T-cell (primary cell): ENCODE measurements at regions not wholly inside any gene's neighbourhood (a gene's known extent, or its start where the extent isn't known, plus 50 kb on each side); places are given as distances from the start of the nearest gene placed in this dataset.

Experiments used
- ATAC-seq, 4 experiments: fragments of 200-7000 bp in 3 of 4; fragments of 150-1000 bp in 1 of 4; cut with Tn5 transposase; replicated peaks in 1 of 4; 1 replicate in 3 of 4; 2 replicates in 1 of 4; pipeline ENCODE4 v1.10.0; 2021; ENCODE audit warnings: moderate library complexity in 3 of 4, mild to moderate bottlenecking in 2 of 4, moderate number of reproducible peaks in 1 of 4
- CTCF ChIA-PET, 2 donors: fragments of 300-600 bp; sonication (Branson Sonifier 250); formaldehyde crosslinking; loops; one replicate each; lab custom pipeline; 2022; ENCODE audit warnings: antibody characterized with exemption in 2 of 2; lab: Charles Lee
- POLR2A ChIA-PET, 2 donors: fragments of 300-600 bp; sonication (Branson Sonifier 250); formaldehyde crosslinking; loops; one replicate each; lab custom pipeline; 2022; ENCODE audit warnings: antibody characterized with exemption in 2 of 2; lab: Charles Lee
- DNase-seq, 35 experiments: peaks; one replicate each; pipeline versions ENCODE4 v3.0.0 to v3.0.0-alpha.2; 2013 to 2023
- H3K27ac ChIP-seq: one replicate; pipeline ENCODE4 v1.5.1; 2013; ENCODE audit warnings: low read length
- H3K27me3 ChIP-seq, 2 experiments: replicated peaks in 1 of 2; 1 replicate in 1 of 2; 2 replicates in 1 of 2; pipeline versions ENCODE4 v1.6.1 to v1.7.0; 2013; ENCODE audit warnings: low read length in 1 of 2, mixed read lengths in 1 of 2; ENCODE audit not compliant: control insufficient read depth in 2 of 2, insufficient read depth in 2 of 2; ENCODE audit errors: extremely low read depth in 1 of 2
- H3K36me3 ChIP-seq, 2 donors: 1 replicate in 1 of 2; 2 replicates in 1 of 2; pipeline versions ENCODE4 v1.6.1 to v1.7.0; 2013; ENCODE audit warnings: low read length in 1 of 2; ENCODE audit not compliant: control insufficient read depth in 2 of 2, insufficient read depth in 1 of 2; ENCODE audit errors: extremely low read depth in 1 of 2
- H3K4me1 ChIP-seq, 2 experiments: 1 replicate in 1 of 2; 2 replicates in 1 of 2; pipeline versions ENCODE4 v1.6.1 to v1.7.0; 2013; ENCODE audit warnings: low read length in 2 of 2, mixed read lengths in 1 of 2; ENCODE audit not compliant: insufficient read depth in 2 of 2, control insufficient read depth in 1 of 2; ENCODE audit errors: extremely low read depth in 1 of 2
- H3K4me3 ChIP-seq, 2 donors: 1 replicate in 1 of 2; 2 replicates in 1 of 2; pipeline versions ENCODE4 v1.5.1 to v1.7.0; 2013; ENCODE audit warnings: mild to moderate bottlenecking in 2 of 2, low read length in 1 of 2, moderate library complexity in 1 of 2; ENCODE audit not compliant: control insufficient read depth in 1 of 2; ENCODE audit errors: extremely low read depth in 1 of 2
- H3K9me3 ChIP-seq: 2 replicates; pipeline ENCODE4 v1.7.0; 2013
- H3K27ac Mint-ChIP-seq, 2 donors: one replicate each; pipeline ENCODE4 v1.8.0; 2020 to 2021; ENCODE audit warnings: mild to moderate bottlenecking in 2 of 2, mixed read lengths in 2 of 2
- H3K27me3 Mint-ChIP-seq, 2 donors: one replicate each; pipeline ENCODE4 v1.8.0; 2021 to 2022; ENCODE audit warnings: mixed read lengths in 2 of 2
- H3K36me3 Mint-ChIP-seq: one replicate; pipeline ENCODE4 v1.8.0; 2021; ENCODE audit warnings: mixed read lengths
- H3K4me1 Mint-ChIP-seq, 3 donors: one replicate each; pipeline ENCODE4 v1.8.0; 2020 to 2022; ENCODE audit warnings: mixed read lengths in 3 of 3, mild to moderate bottlenecking in 1 of 3
- H3K4me3 Mint-ChIP-seq, 3 donors: one replicate each; pipeline ENCODE4 v1.8.0; 2020 to 2022; ENCODE audit warnings: mild to moderate bottlenecking in 3 of 3, mixed read lengths in 3 of 3, moderate library complexity in 3 of 3
- H3K9me3 Mint-ChIP-seq, 3 donors: one replicate each; pipeline ENCODE4 v1.8.0; 2020 to 2022; ENCODE audit warnings: mixed read lengths in 3 of 3
- WGBS: methylation state at CpG from one replicate; pipeline ENCODE4 v1.1.5; 2013; ENCODE audit warnings: missing lambda C conversion rate; ENCODE audit not compliant: insufficient coverage; 5-methylcytosine and 5-hydroxymethylcytosine counted together

DNA sequence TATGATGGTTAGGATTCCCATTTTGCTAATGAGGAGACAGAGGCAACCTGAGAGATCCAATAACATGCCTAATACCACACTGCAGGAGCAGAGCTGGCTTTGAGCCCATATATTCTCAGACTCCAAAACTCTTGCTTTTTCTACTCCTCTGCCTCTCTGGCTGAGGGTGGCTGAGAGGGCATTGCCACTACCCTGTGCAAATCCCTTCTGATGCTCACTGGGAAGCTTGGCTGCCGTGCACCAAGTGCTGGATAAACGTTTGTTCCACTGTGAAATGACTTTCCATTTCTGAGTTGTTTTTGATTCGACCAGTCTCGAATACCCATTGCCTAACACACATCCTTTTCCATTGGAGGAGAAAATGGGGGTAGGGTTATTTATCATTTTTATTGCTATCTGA, 123.1 kb upstream of the SORCS3 start:
- no peaks in the 10 kb centered on the region for H3K36me3 Mint-ChIP-seq
- Histone ChIP-seq H3K27me3 (peaks cover 0 to 32% of the 10 kb centered on the region in 2 experiments), H3K4me3 (no peak overlapping the region), H3K27ac (no peak overlapping the region), H3K36me3 (no peaks in the 10 kb centered on the region), H3K4me1 (no peaks in the 10 kb centered on the region), H3K9me3 (no peaks in the 10 kb centered on the region)
- H3K4me3 Mint-ChIP-seq = no peak overlapping the region
- no peaks in the 10 kb centered on the region for H3K9me3 Mint-ChIP-seq
- H3K4me1 Mint-ChIP-seq = no peaks in the 10 kb centered on the region
- no peak for DNase-seq
- ATAC-seq = no peak
- CTCF ChIA-PET = no interaction called here
- POLR2A ChIA-PET = no interaction called here
- H3K27ac Mint-ChIP-seq = no peak overlapping the region
- WGBS = no CpG with 5 or more reads among the region's 4 CpGs
- peaks cover 7 to 36% of the 10 kb centered on the region in 2 donors for H3K27me3 Mint-ChIP-seq

DNA sequence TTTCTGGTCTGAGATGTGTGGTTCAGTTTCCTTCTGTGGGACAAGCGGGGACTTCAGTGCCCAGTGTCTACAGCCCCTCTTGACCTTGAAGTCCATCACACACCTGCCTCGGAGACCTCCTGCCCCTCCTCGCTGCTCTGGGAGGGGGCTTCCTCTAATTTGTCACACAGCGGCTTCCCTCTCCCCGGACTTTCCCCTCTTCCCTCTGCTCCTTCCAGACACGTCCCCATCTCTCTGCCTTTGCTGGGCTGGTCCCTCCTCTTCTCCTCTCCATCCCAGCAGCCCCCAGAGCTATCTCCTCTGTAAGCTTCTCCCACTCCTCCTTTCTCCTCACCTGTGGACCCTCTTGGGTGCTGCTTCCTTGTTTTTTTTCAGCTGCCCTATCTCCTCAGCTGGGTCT, 122.2 kb upstream of the SORCS3 start:
- WGBS = 63% methylated on average over 5 of the region's 6 CpGs
- ChIA-PET CTCF (no interaction called here), POLR2A (no interaction called here)
- no peak overlapping the region for H3K27ac ChIP-seq
- no peaks in the 10 kb centered on the region for H3K36me3 Mint-ChIP-seq
- no peaks in the 10 kb centered on the region for H3K9me3 Mint-ChIP-seq
- H3K4me1 Mint-ChIP-seq = no peaks in the 10 kb centered on the region
- DNase-seq (no peak), ATAC-seq (no peak)
- H3K36me3 ChIP-seq = no peaks in the 10 kb centered on the region
- H3K9me3 ChIP-seq = no peaks in the 10 kb centered on the region
- H3K4me3 ChIP-seq = no peak overlapping the region
- no peak overlapping the region for H3K4me3 Mint-ChIP-seq
- H3K27me3 ChIP-seq = peaks cover 0 to 32% of the 10 kb centered on the region in 2 experiments
- H3K4me1 ChIP-seq = no peaks in the 10 kb centered on the region
- H3K27ac Mint-ChIP-seq = no peak overlapping the region
- peaks cover 7 to 30% of the 10 kb centered on the region in 2 donors for H3K27me3 Mint-ChIP-seq

DNA sequence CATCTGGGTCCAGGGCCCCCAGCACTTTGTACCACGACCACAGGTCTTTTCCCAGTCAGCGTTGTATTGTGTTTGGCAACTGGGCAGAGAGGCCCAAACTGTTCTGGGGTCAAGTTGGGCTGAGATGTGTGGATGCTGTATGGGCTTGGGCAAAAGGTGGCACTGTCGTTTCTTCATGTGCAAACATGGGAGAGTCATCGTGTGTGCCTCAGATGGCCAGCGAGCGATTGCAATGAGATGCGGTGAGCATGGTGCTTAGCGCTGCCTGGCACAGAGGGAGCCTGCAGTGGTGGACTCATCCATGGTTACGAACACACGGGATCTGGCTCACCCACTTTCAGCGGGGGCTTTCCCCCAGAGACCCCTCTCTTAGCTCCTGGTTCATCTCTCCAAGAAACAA, 120.4 kb upstream of the SORCS3 start:
- H3K27me3 ChIP-seq = peaks cover 0 to 34% of the 10 kb centered on the region in 2 experiments
- Mint-ChIP-seq H3K27me3 (peaks cover 9 to 27% of the 10 kb centered on the region in 2 donors), H3K4me3 (no peak overlapping the region), H3K4me1 (no peaks in the 10 kb centered on the region), H3K36me3 (no peaks in the 10 kb centered on the region), H3K27ac (no peak overlapping the region), H3K9me3 (no peaks in the 10 kb centered on the region)
- H3K4me3 ChIP-seq = no peak overlapping the region
- H3K9me3 ChIP-seq = no peaks in the 10 kb centered on the region
- no peaks in the 10 kb centered on the region for H3K4me1 ChIP-seq
- H3K27ac ChIP-seq = no peak overlapping the region
- no peaks in the 10 kb centered on the region for H3K36me3 ChIP-seq
- ChIA-PET POLR2A (no interaction called here), CTCF (no interaction called here)
- ATAC-seq = no peak
- WGBS = 80% methylated on average over 10 of the region's 11 CpGs
- DNase-seq = no peak

DNA sequence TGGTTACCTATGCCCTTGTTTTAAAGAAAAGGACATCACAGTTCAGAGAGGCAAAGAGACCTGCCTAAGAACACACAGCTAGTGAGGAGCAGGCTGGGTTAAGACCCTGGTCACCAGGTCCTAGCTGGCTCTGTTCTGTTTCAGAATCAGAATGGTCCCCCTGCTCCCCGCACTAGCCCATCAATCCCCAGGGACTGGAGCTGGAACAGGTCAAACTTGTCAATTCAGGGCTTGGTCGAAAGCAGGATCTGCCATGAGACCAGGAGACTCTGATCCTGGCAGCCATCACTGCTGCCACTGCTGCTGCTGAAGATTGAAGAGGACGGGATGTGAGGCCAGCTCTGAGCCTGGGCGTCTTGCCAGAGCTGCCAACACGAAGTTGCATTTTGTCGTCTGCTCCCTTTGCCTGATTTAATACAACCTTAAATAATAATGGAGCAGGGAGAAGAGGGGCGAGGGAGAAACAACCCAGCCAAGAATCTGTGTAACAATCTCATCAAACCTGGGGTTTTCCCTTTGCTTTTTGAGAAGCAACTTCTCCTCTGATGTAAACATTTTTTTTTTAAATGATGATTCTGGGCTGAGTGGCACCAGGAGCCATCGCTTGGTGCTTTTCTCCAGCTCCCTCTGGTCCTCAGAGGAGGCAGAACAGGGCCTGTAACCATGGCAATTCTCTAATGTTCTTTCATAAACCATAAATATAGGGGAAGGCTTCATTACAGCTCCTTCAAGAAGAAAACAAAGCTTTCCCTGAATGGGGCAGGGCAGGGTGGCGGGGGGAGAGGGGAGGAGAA, 119.0 kb upstream of the SORCS3 start:
- Mint-ChIP-seq H3K4me1 (no peaks in the 10 kb centered on the region), H3K4me3 (no peak overlapping the region), H3K27me3 (peaks cover 9 to 19% of the 10 kb centered on the region in 2 donors), H3K27ac (no peak overlapping the region), H3K9me3 (no peaks in the 10 kb centered on the region), H3K36me3 (no peaks in the 10 kb centered on the region)
- 56% methylated on average over 3 of the region's 9 CpGs for WGBS
- H3K4me3 ChIP-seq = no peak overlapping the region
- DNase-seq = no peak
- H3K4me1 ChIP-seq = no peaks in the 10 kb centered on the region
- no peak overlapping the region for H3K27ac ChIP-seq
- peaks cover 0 to 29% of the 10 kb centered on the region in 2 experiments for H3K27me3 ChIP-seq
- H3K9me3 ChIP-seq = no peaks in the 10 kb centered on the region
- CTCF ChIA-PET = no interaction called here
- H3K36me3 ChIP-seq = no peaks in the 10 kb centered on the region
- POLR2A ChIA-PET = no interaction called here
- no peak for ATAC-seq

DNA sequence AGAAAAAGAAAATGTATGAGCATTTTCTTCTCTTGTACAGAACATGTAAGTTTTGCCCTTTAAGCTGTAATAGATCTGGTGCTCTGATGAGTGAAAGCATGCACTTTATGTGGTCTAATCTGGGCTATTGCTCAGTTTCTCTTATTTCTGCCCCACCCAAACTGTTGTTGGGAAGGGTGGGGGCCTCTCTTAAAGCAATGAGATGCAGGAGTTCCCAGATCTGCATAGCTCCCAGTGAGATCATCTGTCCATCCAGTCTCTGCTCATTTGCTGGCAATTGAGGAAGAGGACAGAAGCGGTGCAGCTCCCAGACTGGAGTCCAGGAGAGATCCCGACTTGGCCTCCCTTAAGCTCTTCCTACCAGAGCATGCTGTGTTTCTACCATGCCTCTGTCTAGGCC, 114.9 kb upstream of the SORCS3 start:
- POLR2A ChIA-PET = no interaction called here
- H3K27ac Mint-ChIP-seq = no peak overlapping the region
- no peak for ATAC-seq
- CTCF ChIA-PET = no interaction called here
- H3K4me3 ChIP-seq = no peak overlapping the region
- H3K27ac ChIP-seq = no peak overlapping the region
- H3K4me3 Mint-ChIP-seq = no peak overlapping the region
- no peaks in the 10 kb centered on the region for H3K36me3 ChIP-seq
- WGBS = 88% methylated on average over 1 of the region's 2 CpGs
- peaks cover 4 to 6% of the 10 kb centered on the region in 2 donors for H3K27me3 Mint-ChIP-seq
- no peak for DNase-seq
- no peaks in the 10 kb centered on the region for H3K36me3 Mint-ChIP-seq
- H3K4me1 ChIP-seq = no peaks in the 10 kb centered on the region
- no peaks in the 10 kb centered on the region for H3K9me3 Mint-ChIP-seq
- H3K4me1 Mint-ChIP-seq = no peaks in the 10 kb centered on the region
- peaks cover 0 to 14% of the 10 kb centered on the region in 2 experiments for H3K27me3 ChIP-seq
- no peaks in the 10 kb centered on the region for H3K9me3 ChIP-seq

DNA sequence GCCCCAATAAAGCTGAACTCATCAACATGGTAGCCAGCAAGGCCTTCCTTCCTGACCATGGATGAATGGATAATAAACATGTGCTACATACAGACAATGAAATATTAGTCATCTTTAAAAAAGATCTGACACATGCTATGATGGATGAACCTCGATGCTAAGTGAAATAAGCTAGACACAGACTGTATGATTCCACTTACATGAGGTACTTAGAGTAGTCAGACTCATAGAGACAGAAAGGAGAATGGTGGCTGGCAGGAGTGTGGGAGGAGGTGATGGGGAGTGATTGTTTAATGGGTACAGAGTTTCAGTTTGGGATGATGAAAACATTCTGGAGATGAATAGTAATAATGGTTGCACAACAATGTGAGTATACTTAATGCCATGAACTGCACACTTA, 114.1 kb upstream of the SORCS3 start:
- ATAC-seq (no peak), DNase-seq (no peak)
- Mint-ChIP-seq H3K9me3 (no peaks in the 10 kb centered on the region), H3K27ac (no peak overlapping the region), H3K36me3 (no peaks in the 10 kb centered on the region), H3K27me3 (peaks cover 4 to 6% of the 10 kb centered on the region in 2 donors), H3K4me3 (no peak overlapping the region), H3K4me1 (no peaks in the 10 kb centered on the region)
- 75% methylated on average over 1 of the region's 1 CpG for WGBS
- H3K4me1 ChIP-seq = no peaks in the 10 kb centered on the region
- H3K9me3 ChIP-seq = no peaks in the 10 kb centered on the region
- H3K36me3 ChIP-seq = no peaks in the 10 kb centered on the region
- CTCF ChIA-PET = no interaction called here
- H3K27ac ChIP-seq = no peak overlapping the region
- H3K4me3 ChIP-seq = no peak overlapping the region
- POLR2A ChIA-PET = no interaction called here
- H3K27me3 ChIP-seq = peaks cover 0 to 8% of the 10 kb centered on the region in 2 experiments
